Hepatocyte (in vitro differentiated cells): ENCODE measurements at regions not wholly inside any gene's neighbourhood (a gene's known extent, or its start where the extent isn't known, plus 50 kb on each side); places are given as distances from the start of the nearest gene placed in this dataset.

Experiments used
- DNase-seq: peaks from one replicate; pipeline ENCODE4 v3.0.0-alpha.2; 2016; ENCODE audit warnings: low spot score
- H2AFZ ChIP-seq: fragments of 200-600 bp; sonication (generic); 2 replicates; pipeline ENCODE4 v1.6.0; 2016; ENCODE audit warnings: antibody characterized with exemption, mild to moderate bottlenecking
- H3K27ac ChIP-seq: fragments of 200-600 bp; sonication (generic); 2 replicates; pipeline ENCODE4 v1.5.1; 2016; ENCODE audit warnings: mild to moderate bottlenecking
- H3K27me3 ChIP-seq: fragments of 200-600 bp; sonication (generic); 2 replicates; pipeline ENCODE4 v1.6.1; 2016
- H3K36me3 ChIP-seq: fragments of 200-600 bp; sonication (generic); replicated peaks from 2 replicates; pipeline ENCODE4 v1.5.1; 2016; ENCODE audit warnings: low read depth; ENCODE audit not compliant: insufficient read depth
- H3K4me1 ChIP-seq: fragments of 200-600 bp; sonication (generic); 2 replicates; pipeline ENCODE4 v1.5.1; 2016; ENCODE audit warnings: mild to moderate bottlenecking, moderate library complexity; ENCODE audit not compliant: insufficient read depth
- H3K4me2 ChIP-seq: fragments of 200-600 bp; sonication (generic); 2 replicates; pipeline ENCODE4 v1.6.0; 2016
- H3K4me3 ChIP-seq: fragments of 200-600 bp; sonication (generic); 2 replicates; pipeline ENCODE4 v1.5.1; 2016; ENCODE audit warnings: mild to moderate bottlenecking
- H3K79me2 ChIP-seq: fragments of 200-600 bp; sonication (generic); 2 replicates; pipeline ENCODE4 v1.6.0; 2017; ENCODE audit warnings: mild to moderate bottlenecking
- H3K9me2 ChIP-seq: fragments of 200-600 bp; sonication (generic); replicated peaks from 2 replicates; pipeline ENCODE4 v1.6.0; 2017; ENCODE audit warnings: mild to moderate bottlenecking; ENCODE audit not compliant: insufficient read depth
- H3K9me3 ChIP-seq: fragments of 200-600 bp; sonication (generic); 2 replicates; pipeline ENCODE4 v1.5.1; 2016; ENCODE audit warnings: low read depth, mild to moderate bottlenecking
- H4K20me1 ChIP-seq: fragments of 200-600 bp; sonication (generic); 2 replicates; pipeline ENCODE4 v1.6.0; 2016; ENCODE audit warnings: mild to moderate bottlenecking; ENCODE audit not compliant: insufficient read depth, poor library complexity, severe bottlenecking
- EZH2 ChIP-seq: fragments of 200-600 bp; sonication (generic); IDR thresholded peaks from 2 replicates; pipeline ENCODE4 v1.6.1; 2016; ENCODE audit warnings: antibody characterized with exemption, mild to moderate bottlenecking, borderline replicate concordance
- EZH2phosphoT487 ChIP-seq: fragments of 200-600 bp; sonication (generic); IDR thresholded peaks from one replicate; pipeline ENCODE4 v1.6.1; 2018; ENCODE audit warnings: antibody characterized with exemption, mild to moderate bottlenecking, low read depth, moderate library complexity; ENCODE audit not compliant: unreplicated experiment, severe bottlenecking
- WGBS: methylation state at CpG from one replicate; pipeline ENCODE4 v1.1.6; 2016; ENCODE audit warnings: low lambda C conversion rate; ENCODE audit errors: missing lambda C conversion rate; 5-methylcytosine and 5-hydroxymethylcytosine counted together
- TF ChIP-seq, protein P1 (sequence below): fragments of 200-600 bp; sonication (generic); IDR thresholded peaks from 2 replicates; pipeline ENCODE4 v1.5.1; 2016; ENCODE audit warnings: antibody characterized with exemption, mild to moderate bottlenecking; ENCODE audit not compliant: poor library complexity

DNA sequence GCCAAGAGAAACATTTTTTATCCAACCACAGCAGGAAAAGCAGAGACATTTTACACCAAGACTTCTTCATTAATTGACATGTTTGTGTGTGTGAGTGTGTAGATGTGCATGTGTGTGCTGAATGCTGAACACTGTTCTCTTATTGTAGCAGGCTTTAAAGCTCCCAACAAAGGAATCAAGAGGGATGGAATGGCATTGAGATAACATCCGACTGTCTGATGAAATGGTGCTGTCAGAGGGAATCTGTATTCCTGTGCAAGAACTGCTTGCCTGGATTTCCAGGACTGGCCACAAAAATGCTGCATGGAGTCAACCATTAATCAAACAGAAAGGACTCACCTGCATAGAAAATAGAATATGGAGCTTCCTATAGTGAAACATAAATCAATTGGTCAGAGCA lies 354.0 kb downstream of the UQCRFS1 start:
- no peak overlapping the region for H3K4me3 ChIP-seq
- H2AFZ ChIP-seq: no peak overlapping the region
- no peak overlapping the region for H3K27ac ChIP-seq
- 55% methylated on average over 1 of the region's 1 CpG for WGBS
- no peak for DNase-seq
- TF ChIP-seq, protein P1, sequence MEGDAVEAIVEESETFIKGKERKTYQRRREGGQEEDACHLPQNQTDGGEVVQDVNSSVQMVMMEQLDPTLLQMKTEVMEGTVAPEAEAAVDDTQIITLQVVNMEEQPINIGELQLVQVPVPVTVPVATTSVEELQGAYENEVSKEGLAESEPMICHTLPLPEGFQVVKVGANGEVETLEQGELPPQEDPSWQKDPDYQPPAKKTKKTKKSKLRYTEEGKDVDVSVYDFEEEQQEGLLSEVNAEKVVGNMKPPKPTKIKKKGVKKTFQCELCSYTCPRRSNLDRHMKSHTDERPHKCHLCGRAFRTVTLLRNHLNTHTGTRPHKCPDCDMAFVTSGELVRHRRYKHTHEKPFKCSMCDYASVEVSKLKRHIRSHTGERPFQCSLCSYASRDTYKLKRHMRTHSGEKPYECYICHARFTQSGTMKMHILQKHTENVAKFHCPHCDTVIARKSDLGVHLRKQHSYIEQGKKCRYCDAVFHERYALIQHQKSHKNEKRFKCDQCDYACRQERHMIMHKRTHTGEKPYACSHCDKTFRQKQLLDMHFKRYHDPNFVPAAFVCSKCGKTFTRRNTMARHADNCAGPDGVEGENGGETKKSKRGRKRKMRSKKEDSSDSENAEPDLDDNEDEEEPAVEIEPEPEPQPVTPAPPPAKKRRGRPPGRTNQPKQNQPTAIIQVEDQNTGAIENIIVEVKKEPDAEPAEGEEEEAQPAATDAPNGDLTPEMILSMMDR: no peak
- TF ChIP-seq EZH2 (no peak), EZH2phosphoT487 (no peak)
- no peaks in the 10 kb centered on the region for H3K9me2 ChIP-seq
- no peaks in the 10 kb centered on the region for H4K20me1 ChIP-seq
- H3K36me3 ChIP-seq: no peaks in the 10 kb centered on the region
- H3K4me2 ChIP-seq: no peak overlapping the region
- no peaks in the 10 kb centered on the region for H3K4me1 ChIP-seq
- H3K79me2 ChIP-seq: no peaks in the 10 kb centered on the region
- H3K9me3 ChIP-seq: no peaks in the 10 kb centered on the region
- H3K27me3 ChIP-seq: no peaks in the 10 kb centered on the region

GRCh38 chr19:28857967-28858366 lies 355.0 kb downstream of the UQCRFS1 start:
- no peaks in the 10 kb centered on the region for H3K9me2 ChIP-seq
- no peak for DNase-seq
- no peaks in the 10 kb centered on the region for H3K36me3 ChIP-seq
- H3K4me1 ChIP-seq: no peaks in the 10 kb centered on the region
- no peaks in the 10 kb centered on the region for H3K27me3 ChIP-seq
- 79% methylated on average over 3 of the region's 3 CpGs for WGBS
- H3K79me2 ChIP-seq: no peaks in the 10 kb centered on the region
- H3K4me3 ChIP-seq: no peak overlapping the region
- H2AFZ ChIP-seq: no peak overlapping the region
- H4K20me1 ChIP-seq: no peaks in the 10 kb centered on the region
- no peak overlapping the region for H3K4me2 ChIP-seq
- no peak for TF ChIP-seq EZH2phosphoT487
- TF ChIP-seq, protein P1: no peak
- no peak for TF ChIP-seq EZH2
- H3K27ac ChIP-seq: no peak overlapping the region
- no peaks in the 10 kb centered on the region for H3K9me3 ChIP-seq

DNA sequence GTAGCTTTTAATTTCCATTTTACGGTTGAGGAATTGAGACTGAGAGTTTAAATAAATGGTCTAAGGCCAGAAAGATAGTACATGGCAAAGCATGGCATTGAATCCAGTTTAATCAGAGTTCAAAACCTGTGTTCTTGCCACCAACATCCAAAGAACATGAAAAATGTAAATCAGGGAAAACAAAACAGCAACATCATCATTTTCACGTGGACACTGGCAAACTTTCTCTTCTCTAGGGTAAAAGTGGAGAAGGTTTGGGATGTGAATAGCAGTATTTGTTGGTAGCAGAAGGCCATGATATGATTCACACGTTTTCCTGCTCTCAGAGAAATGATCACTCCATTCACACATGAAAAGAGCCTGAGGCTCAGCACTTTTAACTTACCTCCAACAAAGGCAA lies 357.7 kb downstream of the UQCRFS1 start:
- Histone ChIP-seq H3K4me1 (no peaks in the 10 kb centered on the region), H3K4me3 (no peak overlapping the region), H3K36me3 (no peaks in the 10 kb centered on the region), H3K79me2 (no peaks in the 10 kb centered on the region), H2AFZ (no peak overlapping the region), H4K20me1 (no peaks in the 10 kb centered on the region), H3K27me3 (no peaks in the 10 kb centered on the region), H3K9me3 (no peaks in the 10 kb centered on the region), H3K9me2 (no peaks in the 10 kb centered on the region), H3K27ac (no peak overlapping the region), H3K4me2 (no peak overlapping the region)
- DNase-seq: no peak
- 76% methylated on average over 3 of the region's 3 CpGs for WGBS
- TF ChIP-seq, protein P1: no peak
- TF ChIP-seq EZH2phosphoT487 (no peak), EZH2 (no peak)

- no peaks in the 10 kb centered on the region for H3K4me1 ChIP-seq
- TF ChIP-seq EZH2phosphoT487: no peak
- no peak for TF ChIP-seq EZH2
- TF ChIP-seq, protein P1: no peak
- no peaks in the 10 kb centered on the region for H4K20me1 ChIP-seq
- H3K79me2 ChIP-seq: no peaks in the 10 kb centered on the region
- H3K4me2 ChIP-seq: no peak overlapping the region
- H3K36me3 ChIP-seq: no peaks in the 10 kb centered on the region
- H3K9me3 ChIP-seq: no peaks in the 10 kb centered on the region
- no peak overlapping the region for H3K4me3 ChIP-seq
- DNase-seq: peak; percentile 19
- H3K27ac ChIP-seq: no peak overlapping the region
- H3K27me3 ChIP-seq: no peaks in the 10 kb centered on the region
- no peak overlapping the region for H2AFZ ChIP-seq
- H3K9me2 ChIP-seq: no peaks in the 10 kb centered on the region
- 82% methylated on average over 4 of the region's 4 CpGs for WGBS
These were observed 365.5 kb downstream of the UQCRFS1 start for GRCh38 chr19:28847468-28847867.
